ENCODE measurements at regions not wholly inside any gene's neighbourhood (a gene's known extent, or its start where the extent isn't known, plus 50 kb on each side); places are given as distances from the start of the nearest gene placed in this dataset.

DNA sequence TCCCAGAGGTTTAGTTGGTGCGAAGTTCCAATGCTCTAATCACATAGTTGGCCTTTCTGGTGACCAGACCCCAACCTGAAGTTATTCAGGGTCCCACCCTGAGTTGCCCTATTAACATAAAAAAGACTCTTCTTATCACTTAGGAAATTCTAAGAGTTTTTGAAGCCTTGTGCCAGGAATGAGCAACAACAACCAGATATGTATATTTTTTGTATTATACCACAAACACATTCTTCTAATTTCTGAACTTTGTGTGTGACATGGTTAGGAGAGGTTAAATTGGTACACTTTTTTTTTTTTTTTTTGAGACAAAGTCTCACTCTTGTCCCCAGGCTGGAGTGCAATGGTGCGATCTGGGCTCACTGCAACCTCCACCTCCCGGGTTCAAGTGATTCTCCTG, 320.4 kb upstream of the PDE3A start:
- TF ChIP-seq, protein P1, sequence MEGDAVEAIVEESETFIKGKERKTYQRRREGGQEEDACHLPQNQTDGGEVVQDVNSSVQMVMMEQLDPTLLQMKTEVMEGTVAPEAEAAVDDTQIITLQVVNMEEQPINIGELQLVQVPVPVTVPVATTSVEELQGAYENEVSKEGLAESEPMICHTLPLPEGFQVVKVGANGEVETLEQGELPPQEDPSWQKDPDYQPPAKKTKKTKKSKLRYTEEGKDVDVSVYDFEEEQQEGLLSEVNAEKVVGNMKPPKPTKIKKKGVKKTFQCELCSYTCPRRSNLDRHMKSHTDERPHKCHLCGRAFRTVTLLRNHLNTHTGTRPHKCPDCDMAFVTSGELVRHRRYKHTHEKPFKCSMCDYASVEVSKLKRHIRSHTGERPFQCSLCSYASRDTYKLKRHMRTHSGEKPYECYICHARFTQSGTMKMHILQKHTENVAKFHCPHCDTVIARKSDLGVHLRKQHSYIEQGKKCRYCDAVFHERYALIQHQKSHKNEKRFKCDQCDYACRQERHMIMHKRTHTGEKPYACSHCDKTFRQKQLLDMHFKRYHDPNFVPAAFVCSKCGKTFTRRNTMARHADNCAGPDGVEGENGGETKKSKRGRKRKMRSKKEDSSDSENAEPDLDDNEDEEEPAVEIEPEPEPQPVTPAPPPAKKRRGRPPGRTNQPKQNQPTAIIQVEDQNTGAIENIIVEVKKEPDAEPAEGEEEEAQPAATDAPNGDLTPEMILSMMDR (IDR thresholded peaks at IDR 0.05 in 2 of 3, conservative IDR thresholded peaks at IDR 0.05 in 1 of 3; ENCODE audit: borderline replicate concordance in 1 of 3, insufficient read depth in 1 of 3, low read depth in 2 of 3, low read length in 2 of 3) = no peak
- TF ChIP-seq RAD21 (IDR thresholded peaks at IDR 0.05; ENCODE audit: low read depth) (no peak), POLR2A (IDR thresholded peaks at IDR 0.05; ENCODE audit: borderline replicate concordance, extremely low read depth, insufficient read depth, insufficient read length) (no peak), SP1 (IDR thresholded peaks at IDR 0.05; ENCODE audit: low read depth) (no peak), ZNF274 (IDR thresholded peaks at IDR 0.05; ENCODE audit: low read depth, low read length) (no peak), EZH2 (IDR thresholded peaks at IDR 0.05) (no peak), ELF1 (IDR thresholded peaks at IDR 0.05; ENCODE audit: borderline replicate concordance, low read depth) (no peak), ATF3 (IDR thresholded peaks at IDR 0.05) (no peak), SIN3A (IDR thresholded peaks at IDR 0.05; ENCODE audit: low read depth) (no peak), POLR2AphosphoS5 (IDR thresholded peaks at IDR 0.05; ENCODE audit: low read depth, low read length) (no peak), CEBPB (IDR thresholded peaks at IDR 0.05; ENCODE audit: low read depth) (no peak)
- TF ChIP-seq, protein P2, sequence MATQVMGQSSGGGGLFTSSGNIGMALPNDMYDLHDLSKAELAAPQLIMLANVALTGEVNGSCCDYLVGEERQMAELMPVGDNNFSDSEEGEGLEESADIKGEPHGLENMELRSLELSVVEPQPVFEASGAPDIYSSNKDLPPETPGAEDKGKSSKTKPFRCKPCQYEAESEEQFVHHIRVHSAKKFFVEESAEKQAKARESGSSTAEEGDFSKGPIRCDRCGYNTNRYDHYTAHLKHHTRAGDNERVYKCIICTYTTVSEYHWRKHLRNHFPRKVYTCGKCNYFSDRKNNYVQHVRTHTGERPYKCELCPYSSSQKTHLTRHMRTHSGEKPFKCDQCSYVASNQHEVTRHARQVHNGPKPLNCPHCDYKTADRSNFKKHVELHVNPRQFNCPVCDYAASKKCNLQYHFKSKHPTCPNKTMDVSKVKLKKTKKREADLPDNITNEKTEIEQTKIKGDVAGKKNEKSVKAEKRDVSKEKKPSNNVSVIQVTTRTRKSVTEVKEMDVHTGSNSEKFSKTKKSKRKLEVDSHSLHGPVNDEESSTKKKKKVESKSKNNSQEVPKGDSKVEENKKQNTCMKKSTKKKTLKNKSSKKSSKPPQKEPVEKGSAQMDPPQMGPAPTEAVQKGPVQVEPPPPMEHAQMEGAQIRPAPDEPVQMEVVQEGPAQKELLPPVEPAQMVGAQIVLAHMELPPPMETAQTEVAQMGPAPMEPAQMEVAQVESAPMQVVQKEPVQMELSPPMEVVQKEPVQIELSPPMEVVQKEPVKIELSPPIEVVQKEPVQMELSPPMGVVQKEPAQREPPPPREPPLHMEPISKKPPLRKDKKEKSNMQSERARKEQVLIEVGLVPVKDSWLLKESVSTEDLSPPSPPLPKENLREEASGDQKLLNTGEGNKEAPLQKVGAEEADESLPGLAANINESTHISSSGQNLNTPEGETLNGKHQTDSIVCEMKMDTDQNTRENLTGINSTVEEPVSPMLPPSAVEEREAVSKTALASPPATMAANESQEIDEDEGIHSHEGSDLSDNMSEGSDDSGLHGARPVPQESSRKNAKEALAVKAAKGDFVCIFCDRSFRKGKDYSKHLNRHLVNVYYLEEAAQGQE (IDR thresholded peaks at IDR 0.05; ENCODE audit: low read depth) = no peak
